ENCODE measurements at regions not wholly inside any gene's neighbourhood (a gene's known extent, or its start where the extent isn't known, plus 50 kb on each side); places are given as distances from the start of the nearest gene placed in this dataset.

DNA sequence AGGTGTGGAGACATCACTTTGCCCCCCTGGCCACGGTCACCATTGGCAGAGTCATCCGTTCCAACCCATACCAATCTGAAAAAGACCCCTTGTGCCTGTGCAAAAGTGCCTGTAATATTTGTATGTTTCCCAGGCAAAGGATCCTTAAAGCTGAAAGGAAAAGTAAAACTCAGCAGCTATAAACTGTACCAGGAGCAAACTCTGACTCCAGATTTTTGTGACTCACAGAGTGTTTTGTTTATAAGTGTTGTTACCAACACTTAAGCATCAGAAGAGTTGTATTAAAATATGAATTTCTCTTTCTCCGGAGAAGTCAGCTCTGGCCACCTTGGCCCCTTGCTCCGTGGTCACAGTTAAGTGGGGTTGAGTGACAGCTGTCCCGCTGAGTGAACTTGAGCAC lies 75.9 kb downstream of the IRX6 start:
- ChIA-PET CTCF (ENCODE audit: partially characterized antibody) (interaction anchor here (0.8 to 1.9 kb wide), 2 partner anchors 11 to 51 kb away, joined by 3 to 5 read pairs; no protein-coding TSS in a partner anchor), POLR2A (ENCODE audit: partially characterized antibody) (no interaction called here)
- Histone ChIP-seq H2AK5ac (ENCODE audit: low read depth, low read length) (no peak overlapping the region), H2BK120ac (replicated peaks; ENCODE audit: low read depth, low read length) (no peak overlapping the region), H3K4ac (replicated peaks; ENCODE audit: insufficient read length, low read depth, low read length) (no peak overlapping the region), H2BK12ac (ENCODE audit: low read depth, low read length) (no peak overlapping the region), H4K8ac (ENCODE audit: extremely low read depth, insufficient read depth, low read length) (no peak overlapping the region), H3K4me2 (ENCODE audit: insufficient read depth in 1 of 2, low read depth in 2 of 2, low read length in 2 of 2) (no peak overlapping the region), H3K27me3 (replicated peaks in 1 of 4; ENCODE audit: control insufficient read depth in 3 of 4, extremely low read depth in 1 of 4, insufficient read depth in 3 of 4, low read length in 3 of 4) (no peaks in the 10 kb centered on the region), H3K9me3 (ENCODE audit: insufficient read depth in 2 of 2, low read depth in 1 of 2, low read length in 1 of 2) (no peaks in the 10 kb centered on the region), H3K18ac (ENCODE audit: extremely low read depth, low read length) (no peak overlapping the region), H3K36me3 (ENCODE audit: control insufficient read depth in 2 of 4, insufficient read depth in 4 of 4, low read length in 3 of 4) (no peaks in the 10 kb centered on the region), H4K5ac (ENCODE audit: insufficient read length, low read depth, low read length) (no peak overlapping the region), H4K91ac (replicated peaks; ENCODE audit: insufficient read length, low read length) (no peak overlapping the region), H3K27ac (ENCODE audit: low read depth, low read length) (no peak overlapping the region), H3K9ac (replicated peaks in 1 of 4; ENCODE audit: extremely low read depth in 1 of 4, low read depth in 3 of 4, low read length in 3 of 4) (no peak overlapping the region), H3K23me2 (ENCODE audit: low read depth, low read length) (no peaks in the 10 kb centered on the region; the same call in 1 of the 2 replicates), H2BK20ac (ENCODE audit: low read length) (no peak overlapping the region), H3K14ac (ENCODE audit: insufficient read length) (no peak overlapping the region), H3K4me3 (ENCODE audit: extremely low read depth in 1 of 4, insufficient read depth in 2 of 4, low read depth in 3 of 4, low read length in 4 of 4) (no peak overlapping the region), H4K20me1 (replicated peaks in 1 of 2; ENCODE audit: control insufficient read depth in 1 of 2, insufficient read depth in 2 of 2, low read length in 2 of 2) (no peaks in the 10 kb centered on the region), H3K79me2 (ENCODE audit: control insufficient read depth in 1 of 2, insufficient read depth in 2 of 2, low read length in 2 of 2) (no peaks in the 10 kb centered on the region), H2BK5ac (ENCODE audit: low read depth, low read length) (no peak overlapping the region), H3K23ac (ENCODE audit: insufficient read length) (no peak overlapping the region), H2BK15ac (ENCODE audit: low read length) (no peak overlapping the region), H2AFZ (ENCODE audit: low read length) (no peak overlapping the region), H3K56ac (replicated peaks; ENCODE audit: insufficient read length, low read depth, low read length) (no peak overlapping the region), H3K79me1 (ENCODE audit: low read depth, low read length) (no peaks in the 10 kb centered on the region), H3K4me1 (replicated peaks in 1 of 4; ENCODE audit: control insufficient read depth in 3 of 4, insufficient read depth in 4 of 4, low read length in 3 of 4) (no peaks in the 10 kb centered on the region)
- WGBS, 2 experiments (ENCODE audit: extremely low coverage in 1 of 2, insufficient coverage in 1 of 2, insufficient read length in 1 of 2, insufficient replicate concordance in 2 of 2, low coverage in 1 of 2, low lambda C conversion rate in 2 of 2, missing lambda C conversion rate in 1 of 2) = 89% methylated on average over 5 of the region's 5 CpGs; no CpG with 5 or more reads in 1 of the 2 experiments
- FAIRE-seq (no peak), DNase-seq (ENCODE audit: low read depth in 1 of 2, low spot score in 2 of 2) (no peak)
- no peak for TF ChIP-seq CEBPB (IDR thresholded peaks at IDR 0.05; ENCODE audit: low read depth, low read length)

Data from H1 (cell line).